NCI-H2196 (cell line): ENCODE measurements at regions not wholly inside any gene's neighbourhood (a gene's known extent, or its start where the extent isn't known, plus 50 kb on each side); places are given as distances from the start of the nearest gene placed in this dataset.

Source experiments
- DNase-seq: peaks from one replicate; lab custom pipeline; 2025; ENCODE audit not compliant: unreplicated experiment; lab: John Stamatoyannopoulos, UW

GRCh38 chr9:80883426-80883825 lies 805.9 kb downstream of the TLE1 start:
- DNase-seq, result no peak

DNA sequence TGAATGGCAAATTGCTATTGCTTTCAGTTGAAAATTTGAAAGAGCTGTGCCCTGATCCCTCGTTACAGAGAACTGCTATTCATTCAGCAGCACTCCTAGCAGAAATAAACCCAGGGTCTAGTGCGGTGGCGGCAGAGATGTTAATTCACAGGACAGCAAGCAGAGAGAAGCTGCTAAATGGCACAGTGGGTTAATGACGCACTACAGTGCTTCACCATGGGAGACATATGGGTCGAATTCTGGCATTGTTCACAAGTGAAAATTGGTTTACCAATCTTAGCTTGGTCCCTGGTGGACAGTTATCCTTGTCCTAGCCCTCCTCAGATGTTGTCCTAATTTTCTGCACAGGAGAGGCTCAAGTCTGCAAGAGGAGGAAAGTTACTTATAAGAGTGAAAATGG lies 807.4 kb downstream of the TLE1 start:
- no peak for DNase-seq

- DNase-seq, result no peak
Measured at GRCh38 chr9:80881320-80881719, 808.0 kb downstream of the TLE1 start.

DNA sequence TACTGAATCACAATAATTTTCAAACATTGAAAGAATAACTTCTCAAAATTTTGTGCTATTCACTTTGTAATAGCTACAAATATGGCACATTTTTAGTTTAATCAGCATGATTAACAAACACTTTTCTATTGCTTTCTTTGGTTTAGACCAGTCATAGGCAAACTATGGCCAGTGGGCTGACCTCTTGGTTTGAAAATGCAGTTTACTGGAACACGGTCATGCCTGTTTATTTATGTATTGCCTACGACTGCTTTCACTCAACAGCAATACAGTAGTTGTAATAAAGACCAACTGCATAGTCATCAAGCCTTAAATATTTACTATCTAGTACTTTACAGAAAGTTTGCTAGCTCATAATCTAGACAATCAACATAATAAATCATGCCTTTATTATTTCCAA lies 810.8 kb downstream of the TLE1 start:
- no peak for DNase-seq

DNA sequence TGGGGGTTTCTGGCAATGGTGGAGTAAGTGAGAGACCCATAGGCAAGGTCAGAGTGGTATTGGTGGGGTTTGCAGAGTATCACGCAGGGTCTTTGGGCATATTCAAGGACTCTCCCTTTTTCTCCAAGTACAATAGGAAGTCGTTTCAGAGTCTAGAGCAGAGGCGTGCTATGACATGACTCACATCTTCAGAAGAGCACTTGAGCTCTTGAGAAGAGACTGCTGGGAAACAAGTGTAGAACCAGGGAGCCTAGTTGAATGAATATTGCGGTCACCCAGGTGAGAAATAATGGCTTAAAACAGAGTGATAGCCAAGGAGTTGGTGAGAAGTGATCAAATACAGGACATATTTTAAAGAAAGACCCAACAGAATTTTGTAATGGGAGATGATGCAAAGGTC lies 813.4 kb downstream of the TLE1 start:
- DNase-seq, result no peak

DNA sequence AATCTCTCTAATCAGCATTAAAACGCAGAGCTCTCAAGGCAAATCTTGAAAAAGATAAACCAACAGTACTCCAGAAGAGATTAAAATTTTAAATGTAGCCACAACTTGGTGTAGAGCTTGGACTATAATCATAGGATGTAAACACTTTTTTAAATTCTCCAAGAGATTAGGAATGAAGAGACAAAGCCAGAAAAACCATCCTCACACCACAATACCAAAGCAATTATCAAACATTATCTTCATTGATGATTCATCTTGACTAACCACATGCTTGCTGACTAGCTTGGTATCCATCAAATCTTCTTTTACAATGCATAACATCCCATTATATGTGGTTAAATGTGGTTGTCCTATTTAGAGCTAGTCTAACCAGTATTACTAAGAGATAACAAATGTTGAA lies 815.1 kb downstream of the TLE1 start:
- no peak for DNase-seq

GRCh38 chr9:80873861-80874260 lies 815.5 kb downstream of the TLE1 start:
- DNase-seq, result no peak

DNA sequence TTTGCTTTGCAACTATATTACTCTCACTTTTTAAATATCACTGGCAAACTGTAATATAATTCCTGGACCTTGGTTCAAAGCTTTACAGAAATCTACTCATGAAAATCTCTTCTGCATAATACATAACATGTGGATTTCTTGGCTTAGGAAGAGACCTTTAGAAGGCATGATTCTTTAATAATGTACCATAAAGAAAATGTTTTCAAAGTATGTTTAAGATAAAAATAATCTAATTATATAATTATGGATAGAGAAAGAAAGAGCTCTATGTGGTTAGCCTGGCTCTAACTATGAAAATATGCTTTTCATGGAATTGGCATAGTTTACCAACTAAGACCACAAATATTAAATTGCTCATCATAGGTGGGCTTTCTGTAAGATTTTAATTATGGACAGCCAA lies 817.8 kb downstream of the TLE1 start:
- DNase-seq, result no peak

- no peak for DNase-seq
Measured at GRCh38 chr9:80867731-80868130, 821.6 kb downstream of the TLE1 start.

DNA sequence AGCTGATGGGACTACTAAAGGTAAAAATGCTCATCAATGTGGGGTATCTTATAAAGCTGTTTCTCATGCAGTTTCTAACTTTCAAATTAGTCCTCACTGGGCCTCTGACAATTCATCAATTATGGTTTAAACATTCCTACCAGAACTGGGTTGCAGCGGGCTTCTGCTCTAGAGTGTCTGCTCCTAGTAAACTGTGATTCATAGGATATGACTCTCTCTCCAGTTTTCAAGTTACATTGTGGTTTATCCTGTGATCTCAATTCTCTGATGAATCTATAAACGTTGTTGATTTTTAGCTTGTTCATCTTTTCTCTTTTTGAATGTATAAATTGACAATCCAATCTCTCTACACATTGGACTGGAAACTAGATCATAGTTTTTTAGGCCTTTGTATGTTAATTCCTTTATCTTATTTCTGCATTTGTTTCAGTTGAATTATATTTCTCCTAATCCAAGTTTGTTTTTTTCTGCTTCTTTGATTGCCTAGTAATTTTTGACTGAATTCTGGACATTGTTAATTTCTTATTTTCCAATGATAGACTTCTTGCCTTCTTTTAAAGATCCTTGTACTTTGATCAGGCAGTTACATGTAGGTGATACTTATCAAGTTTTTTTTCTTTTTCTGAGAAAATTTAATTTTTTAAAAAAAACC lies 822.6 kb downstream of the TLE1 start:
- no peak for DNase-seq

GRCh38 chr9:80866121-80866520 lies 823.2 kb downstream of the TLE1 start:
- no peak for DNase-seq

- no peak for DNase-seq
Measured at GRCh38 chr9:80843028-80843427, 846.3 kb downstream of the TLE1 start.

DNA sequence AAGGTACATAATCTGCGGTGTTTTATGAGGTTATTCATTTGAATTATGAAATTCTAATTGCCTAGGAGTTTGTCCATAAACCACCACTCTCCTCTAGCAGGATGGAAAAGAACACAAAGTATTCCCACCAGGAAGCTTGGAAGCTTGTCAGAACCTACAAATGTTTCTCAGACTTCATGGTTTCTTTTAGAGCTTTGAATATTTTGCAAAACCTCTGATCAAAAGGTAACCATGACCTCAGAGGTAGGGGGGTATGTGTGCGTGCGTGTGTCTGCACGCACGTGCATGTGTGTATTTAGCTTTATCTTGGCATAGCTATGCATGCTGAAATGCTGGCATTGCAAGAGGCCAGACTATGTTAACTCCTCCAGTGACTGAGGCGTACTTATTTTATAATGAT lies 847.0 kb downstream of the TLE1 start:
- DNase-seq, result no peak

GRCh38 chr9:80841888-80842287 lies 847.5 kb downstream of the TLE1 start:
- DNase-seq, result no peak

DNA sequence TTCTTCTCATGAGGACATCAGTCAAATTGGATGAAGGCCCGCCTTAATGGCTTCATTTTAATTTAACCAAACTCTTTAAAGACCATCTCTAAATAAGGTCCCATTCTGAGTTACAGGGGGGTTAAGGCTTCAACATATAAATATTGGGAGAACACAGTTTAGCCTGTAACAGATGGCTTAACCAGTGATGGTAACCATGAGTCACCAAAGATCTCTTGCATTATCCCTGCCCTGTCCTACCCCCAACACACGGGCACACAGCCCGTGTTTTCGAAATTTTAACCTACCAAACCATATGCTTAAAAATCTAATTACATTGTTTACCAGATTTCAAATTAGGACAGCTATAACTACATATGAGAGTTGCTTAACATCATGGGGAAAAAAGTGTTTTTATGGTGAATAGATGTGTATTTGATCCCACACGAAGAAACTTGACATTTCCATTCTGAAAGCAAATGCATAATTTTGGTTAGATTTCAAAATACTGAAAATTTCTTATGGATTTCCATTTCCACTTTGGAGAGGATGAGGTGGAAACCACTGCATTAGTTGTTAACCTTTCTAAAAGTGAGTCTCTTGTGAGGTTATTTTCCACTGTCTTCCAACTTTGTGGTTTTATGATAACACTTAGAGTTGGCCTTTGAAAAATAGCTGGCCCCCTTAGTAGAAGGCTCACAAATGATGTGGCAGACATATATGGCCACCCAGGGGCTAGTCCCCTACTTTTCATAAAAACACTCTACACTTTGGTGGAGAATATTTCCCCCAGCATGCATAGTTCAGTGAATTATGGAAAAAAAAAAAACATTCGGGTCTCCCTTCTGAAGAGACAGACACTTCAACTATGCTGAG lies 849.3 kb downstream of the TLE1 start:
- no peak for DNase-seq

- DNase-seq, result no peak
Measured at GRCh38 chr9:80836013-80836412, 853.3 kb downstream of the TLE1 start.

GRCh38 chr9:80831751-80832150 lies 857.6 kb downstream of the TLE1 start:
- no peak for DNase-seq

DNA sequence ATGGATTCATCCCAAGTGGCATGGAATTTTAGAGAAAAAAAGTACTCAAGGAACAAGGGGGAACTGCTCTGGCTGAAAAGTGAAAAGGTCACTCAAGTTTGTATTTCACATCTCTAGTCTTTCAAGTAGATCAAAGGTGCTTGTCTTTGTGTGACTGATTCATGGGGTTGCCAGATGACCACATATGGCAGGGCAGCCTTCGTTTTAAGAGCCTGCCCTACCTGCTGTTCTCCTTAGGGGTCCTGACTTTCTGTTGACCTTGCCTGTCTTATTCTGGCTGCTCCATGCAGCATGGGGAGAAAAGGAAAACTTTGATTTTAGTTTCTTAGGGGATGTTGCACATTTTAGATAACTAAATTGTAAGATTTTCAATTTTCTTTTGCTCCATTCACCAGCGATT lies 877.7 kb downstream of the TLE1 start:
- no peak for DNase-seq

DNA sequence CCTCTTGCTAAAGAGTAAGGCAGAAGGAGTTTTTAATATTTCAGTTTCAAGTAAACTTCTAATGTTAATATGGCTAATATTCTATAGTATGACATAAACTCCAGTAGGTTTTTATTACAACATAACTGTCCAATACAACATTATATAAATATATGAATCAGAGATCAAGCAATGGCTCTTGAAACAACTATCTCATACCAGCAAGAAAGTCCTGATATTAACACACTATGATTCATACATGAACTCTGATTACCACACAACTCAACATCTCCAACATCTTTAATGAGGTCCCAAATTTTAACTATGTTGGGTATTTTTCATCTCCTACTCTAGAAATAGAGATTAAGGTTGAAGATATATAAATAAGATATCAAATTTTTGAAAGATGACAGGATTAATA lies 878.3 kb downstream of the TLE1 start:
- DNase-seq, result no peak

DNA sequence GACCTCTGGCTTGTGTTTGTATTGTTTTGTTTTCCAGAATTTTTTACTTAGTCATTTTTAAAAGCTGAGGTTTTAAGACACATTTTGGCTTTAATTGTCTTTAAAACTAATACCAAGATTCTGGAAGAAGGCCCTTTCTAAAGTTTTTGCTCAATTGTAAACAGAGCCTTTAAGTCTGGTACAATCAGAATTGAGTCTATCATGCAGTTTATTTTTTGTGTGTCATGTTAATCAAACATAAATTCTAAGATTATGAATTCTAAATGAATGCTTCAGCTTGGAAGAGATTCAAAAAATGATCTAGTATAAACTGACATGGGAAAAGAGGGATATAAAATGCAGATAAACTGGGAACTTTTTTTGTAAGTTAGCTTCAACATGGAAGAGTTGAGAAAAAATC lies 882.7 kb downstream of the TLE1 start:
- DNase-seq, result no peak

GRCh38 chr9:80804873-80805272 lies 884.5 kb downstream of the TLE1 start:
- no peak for DNase-seq

GRCh38 chr9:80797831-80798688 lies 891.3 kb downstream of the TLE1 start:
- no peak for DNase-seq
